Vagina (tissue), 2 donors: ENCODE measurements at regions not wholly inside any gene's neighbourhood (a gene's known extent, or its start where the extent isn't known, plus 50 kb on each side); places are given as distances from the start of the nearest gene placed in this dataset.

ENCODE experiments used
- POLR2A ChIP-seq, 2 donors: fragments of 450-650 bp; IDR thresholded peaks; one replicate each; pipeline ENCODE4 v1.6.1; 2017; ENCODE audit warnings: antibody characterized with exemption in 2 of 2, mild to moderate bottlenecking in 2 of 2, moderate library complexity in 2 of 2
- TF ChIP-seq, protein P1 (sequence below), 3 experiments: fragments of 450-650 bp in 2 of 3; fragments of 200-600 bp in 1 of 3; sonication (generic) in 1 of 3; IDR thresholded peaks; one replicate each; pipeline ENCODE4 v1.5.1; 2017 to 2019; ENCODE audit warnings: antibody characterized with exemption in 3 of 3, mild to moderate bottlenecking in 2 of 3, moderate library complexity in 2 of 3

DNA sequence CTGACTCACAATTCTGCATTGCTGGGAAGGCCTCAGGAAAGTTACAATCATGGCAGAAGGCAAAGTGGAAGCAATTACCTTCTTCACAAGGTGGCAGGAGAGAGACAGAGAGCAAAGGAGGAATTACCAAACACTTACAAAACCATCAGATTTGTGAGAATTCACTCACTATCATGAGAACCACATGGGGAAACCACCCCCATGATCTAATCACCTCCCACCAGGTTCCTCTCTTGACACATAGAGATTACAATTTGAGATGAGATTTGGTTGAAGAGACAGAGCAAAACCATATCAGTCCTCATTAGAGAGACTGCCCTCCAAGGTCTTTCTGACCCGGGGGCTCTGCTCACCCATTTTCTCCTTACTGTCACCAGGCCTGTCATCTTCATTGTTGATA is 1582.3 kb upstream of the TMEM132C start:
- no peak for TF ChIP-seq POLR2A (IDR thresholded peaks at IDR 0.05)
- TF ChIP-seq, protein P1, sequence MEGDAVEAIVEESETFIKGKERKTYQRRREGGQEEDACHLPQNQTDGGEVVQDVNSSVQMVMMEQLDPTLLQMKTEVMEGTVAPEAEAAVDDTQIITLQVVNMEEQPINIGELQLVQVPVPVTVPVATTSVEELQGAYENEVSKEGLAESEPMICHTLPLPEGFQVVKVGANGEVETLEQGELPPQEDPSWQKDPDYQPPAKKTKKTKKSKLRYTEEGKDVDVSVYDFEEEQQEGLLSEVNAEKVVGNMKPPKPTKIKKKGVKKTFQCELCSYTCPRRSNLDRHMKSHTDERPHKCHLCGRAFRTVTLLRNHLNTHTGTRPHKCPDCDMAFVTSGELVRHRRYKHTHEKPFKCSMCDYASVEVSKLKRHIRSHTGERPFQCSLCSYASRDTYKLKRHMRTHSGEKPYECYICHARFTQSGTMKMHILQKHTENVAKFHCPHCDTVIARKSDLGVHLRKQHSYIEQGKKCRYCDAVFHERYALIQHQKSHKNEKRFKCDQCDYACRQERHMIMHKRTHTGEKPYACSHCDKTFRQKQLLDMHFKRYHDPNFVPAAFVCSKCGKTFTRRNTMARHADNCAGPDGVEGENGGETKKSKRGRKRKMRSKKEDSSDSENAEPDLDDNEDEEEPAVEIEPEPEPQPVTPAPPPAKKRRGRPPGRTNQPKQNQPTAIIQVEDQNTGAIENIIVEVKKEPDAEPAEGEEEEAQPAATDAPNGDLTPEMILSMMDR (IDR thresholded peaks at IDR 0.05): no peak
